ENCODE measurements at regions not wholly inside any gene's neighbourhood (a gene's known extent, or its start where the extent isn't known, plus 50 kb on each side); places are given as distances from the start of the nearest gene placed in this dataset.

GRCh38 chr1:240029418-240029817 is 62.3 kb upstream of the FMN2 start:
- TF ChIP-seq CTCF (IDR thresholded peaks at IDR 0.05) (no peak), POLR2AphosphoS5 (IDR thresholded peaks at IDR 0.05) (no peak)

Measured in stomach (tissue), 4 donors.